GM12878 (cell line): ENCODE measurements at regions not wholly inside any gene's neighbourhood (a gene's known extent, or its start where the extent isn't known, plus 50 kb on each side); places are given as distances from the start of the nearest gene placed in this dataset.

Experiments used
- ATAC-seq: fragments of 200-7000 bp; cut with Tn5 transposase; 3 replicates; pipeline ENCODE4 v1.9.1; 2020; ENCODE audit warnings: mild to moderate bottlenecking, moderate library complexity
- BruUV-seq: library from RNA; stranded (reverse); fragments of 400-500 nt; replicated peaks from 2 replicates; lab custom pipeline; 2021; lab: Mats Ljungman, UMichigan
- CTCF ChIA-PET: fragments of 300-600 bp; sonication (Branson Sonifier 250); formaldehyde crosslinking; extraction: SDS; loops from one replicate; lab custom pipeline; 2021; ENCODE audit warnings: inconsistent platforms; lab: Yijun Ruan, JAX
- POLR2A ChIA-PET: fragments of 350-600 bp; formaldehyde crosslinking; extraction: SDS; loops from one replicate; lab custom pipeline; 2021; ENCODE audit warnings: inconsistent platforms; lab: Charles Lee
- RAD21 ChIA-PET: fragments of 300-600 bp; sonication (Branson Sonifier 250); formaldehyde crosslinking; loops from one replicate; lab custom pipeline; 2023; ENCODE audit warnings: antibody characterized with exemption; ENCODE audit not compliant: unreplicated experiment; lab: Charles Lee
- SMC1A ChIA-PET: fragments of 300-600 bp; sonication (Branson Sonifier 250); formaldehyde crosslinking; loops from one replicate; lab custom pipeline; 2023; ENCODE audit not compliant: unreplicated experiment, uncharacterized antibody; lab: Charles Lee
- DNase-seq: peaks from one replicate; pipeline ENCODE4 v3.0.0-alpha.2; 2011; ENCODE audit warnings: low read depth, low spot score
- FAIRE-seq: peaks from 3 replicates; lab custom pipeline; 2011; peaks lifted over from hg19 to GRCh38; lab: Jason Lieb, UNC
- H2AFZ ChIP-seq: 2 replicates; pipeline ENCODE4 v1.6.0; 2011; ENCODE audit warnings: low read depth, low read length, control low read depth; ENCODE audit not compliant: control insufficient read depth
- H3K27ac ChIP-seq: 2 replicates; pipeline ENCODE4 v1.5.1; 2011; ENCODE audit warnings: control low read depth; ENCODE audit not compliant: control insufficient read depth, insufficient read depth
- H3K27me3 ChIP-seq, 2 experiments: replicated peaks in 1 of 2; 2 replicates each; pipeline versions ENCODE4 v1.6.0 to v1.6.1; 2011; ENCODE audit warnings: low read length in 1 of 2; ENCODE audit not compliant: control insufficient read depth in 2 of 2, insufficient read depth in 2 of 2
- H3K36me3 ChIP-seq, 2 experiments: 2 replicates each; pipeline ENCODE4 v1.5.1; 2011; ENCODE audit warnings: low read length in 1 of 2; ENCODE audit not compliant: control insufficient read depth in 2 of 2, insufficient read depth in 2 of 2
- H3K4me1 ChIP-seq: 2 replicates; pipeline ENCODE4 v1.6.1; 2011; ENCODE audit warnings: mild to moderate bottlenecking, low read length, moderate library complexity, mixed read lengths; ENCODE audit not compliant: control insufficient read depth, insufficient read depth
- H3K4me2 ChIP-seq: 2 replicates; pipeline ENCODE4 v1.6.0; 2011; ENCODE audit warnings: control low read depth; ENCODE audit not compliant: control insufficient read depth, insufficient read depth
- H3K4me3 ChIP-seq: fragments of 200-600 bp; sonication (generic); 2 replicates; pipeline ENCODE4 v1.5.1; 2016
- H3K79me2 ChIP-seq: 2 replicates; pipeline ENCODE4 v1.6.0; 2011; ENCODE audit warnings: low read length; ENCODE audit not compliant: control insufficient read depth, insufficient read depth
- H3K9ac ChIP-seq: 2 replicates; pipeline ENCODE4 v1.8.0; 2011; ENCODE audit warnings: low read length, control low read depth, mixed read lengths; ENCODE audit not compliant: control insufficient read depth, insufficient read depth
- H3K9me3 ChIP-seq: replicated peaks from 3 replicates; pipeline ENCODE4 v1.5.1; 2011; ENCODE audit warnings: mild to moderate bottlenecking, low read length; ENCODE audit not compliant: control insufficient read depth, insufficient read depth
- H4K20me1 ChIP-seq: 2 replicates; pipeline ENCODE4 v1.6.0; 2011; ENCODE audit not compliant: control insufficient read depth, insufficient read depth
- CHD2 ChIP-seq: IDR thresholded peaks from 2 replicates; pipeline ENCODE4 v1.6.1; 2011; ENCODE audit warnings: low read depth, low read length, improper control_type of control experiment, borderline replicate concordance
- E2F4 ChIP-seq: IDR thresholded peaks from 2 replicates; pipeline ENCODE4 v1.6.1; 2012; ENCODE audit warnings: low read depth, low read length, improper control_type of control experiment
- FOXK2 ChIP-seq: fragments of 450-650 bp; IDR thresholded peaks from 2 replicates; pipeline ENCODE4 v1.6.1; 2017; ENCODE audit warnings: mild to moderate bottlenecking, moderate library complexity
- GATAD2B ChIP-seq: fragments of 450-650 bp; conservative IDR thresholded peaks from 2 replicates; pipeline ENCODE4 v1.6.1; 2017; ENCODE audit warnings: low read depth, mild to moderate bottlenecking, moderate library complexity
- HDAC2 ChIP-seq: fragments of 200-600 bp; sonication (generic); IDR thresholded peaks from 2 replicates; pipeline ENCODE4 v1.6.1; 2017
- HSF1 ChIP-seq: fragments of 150-350 bp; IDR thresholded peaks from 2 replicates; pipeline ENCODE4 v1.6.1; 2014; ENCODE audit warnings: mild to moderate bottlenecking, low read depth, low read length
- IKZF2 ChIP-seq, 2 experiments: fragments of 450-650 bp; IDR thresholded peaks; 2 replicates each; pipeline ENCODE4 v1.6.1; 2017; ENCODE audit warnings: mild to moderate bottlenecking in 2 of 2, moderate library complexity in 2 of 2
- LARP7 ChIP-seq: fragments of 450-650 bp; IDR thresholded peaks from 2 replicates; pipeline ENCODE4 v1.6.1; 2017; ENCODE audit warnings: mild to moderate bottlenecking
- NR2F1 ChIP-seq: fragments of 450-650 bp; conservative IDR thresholded peaks from 2 replicates; pipeline ENCODE4 v1.6.1; 2017; ENCODE audit warnings: mild to moderate bottlenecking
- POLR2AphosphoS2 ChIP-seq: IDR thresholded peaks from 2 replicates; pipeline ENCODE4 v1.6.1; 2011; ENCODE audit warnings: low read depth, mild to moderate bottlenecking, low read length, improper control_type of control experiment, moderate library complexity
- RAD51 ChIP-seq: fragments of 450-650 bp; IDR thresholded peaks from 2 replicates; pipeline ENCODE4 v1.6.1; 2016; ENCODE audit warnings: moderate library complexity, mild to moderate bottlenecking, inconsistent platforms
- SMAD1 ChIP-seq: fragments of 450-650 bp; IDR thresholded peaks from 2 replicates; pipeline ENCODE4 v1.6.1; 2018; ENCODE audit warnings: mild to moderate bottlenecking, low read depth; ENCODE audit not compliant: partially characterized antibody
- SREBF2 ChIP-seq: IDR thresholded peaks from 2 replicates; pipeline ENCODE4 v1.6.1; 2012; ENCODE audit warnings: mild to moderate bottlenecking, low read length
- ZNF592 ChIP-seq: fragments of 450-650 bp; IDR thresholded peaks from 2 replicates; pipeline ENCODE4 v1.6.1; 2017; ENCODE audit warnings: mild to moderate bottlenecking, moderate library complexity
- WGBS: methylation state at CpG from one replicate; pipeline ENCODE4 v1.1.6; 2016; ENCODE audit warnings: low lambda C conversion rate; ENCODE audit not compliant: insufficient replicate concordance, insufficient coverage; ENCODE audit errors: missing lambda C conversion rate; 5-methylcytosine and 5-hydroxymethylcytosine counted together
- in situ Hi-C: fragments of 300-500 bp; cut with MboI; formaldehyde crosslinking; loops from 9 replicates; pipeline ENCODE4 v1.14.3; 2018; ENCODE audit warnings: mixed read lengths
- intact Hi-C: fragments of 100-400 bp; cut with micrococcal nuclease; formaldehyde crosslinking; loops from one replicate; pipeline ENCODE4 v1.14.2; 2022; ENCODE audit not compliant: unreplicated experiment

- TF ChIP-seq HDAC2 (no peak), IKZF2 (IDR thresholded peaks at IDR 0.05) (no peak), HSF1 (no peak), SMAD1 (no peak), POLR2AphosphoS2 (no peak), CHD2 (no peak)
Measured at GRCh38 chr3:40669176-40669575, 144.4 kb downstream of the ZNF621 start (continued).

GRCh38 chr3:40672861-40673260, 148.1 kb downstream of the ZNF621 start:
- TF ChIP-seq ZNF592 (no peak), RAD51 (no peak), E2F4 (no peak), NR2F1 (no peak), GATAD2B (no peak), LARP7 (no peak), FOXK2 (no peak), SREBF2 (no peak)
- BruUV-seq: no TSS peak
- H3K27me3 ChIP-seq: no peaks in the 10 kb centered on the region
- ATAC-seq (no peak), DNase-seq (no peak), FAIRE-seq (no peak)
- H3K4me2 ChIP-seq: no peak overlapping the region
- intact Hi-C loops: no loop called here
- ChIA-PET RAD21 (no interaction called here), CTCF (no interaction called here), POLR2A (no interaction called here), SMC1A (no interaction called here)
- H3K27ac ChIP-seq: no peak overlapping the region
- no peaks in the 10 kb centered on the region for H4K20me1 ChIP-seq
- in situ Hi-C loops: no loop called here
- WGBS: 68% methylated on average over 1 of the region's 1 CpG
- H3K9ac ChIP-seq: no peak overlapping the region
- no peaks in the 10 kb centered on the region for H3K4me1 ChIP-seq
- H3K4me3 ChIP-seq: no peak overlapping the region
- no peaks in the 10 kb centered on the region for H3K9me3 ChIP-seq
- no peaks in the 10 kb centered on the region for H3K36me3 ChIP-seq
- no peaks in the 10 kb centered on the region for H3K79me2 ChIP-seq
- H2AFZ ChIP-seq: no peak overlapping the region
